ENCODE measurements at regions not wholly inside any gene's neighbourhood (a gene's known extent, or its start where the extent isn't known, plus 50 kb on each side); places are given as distances from the start of the nearest gene placed in this dataset.

GRCh38 chr5:7957329-7957728, 88.4 kb downstream of the MTRR start:
- TF ChIP-seq CTCF (IDR thresholded peaks at IDR 0.05; ENCODE audit: poor library complexity) (no peak), EZH2 (IDR thresholded peaks at IDR 0.05; ENCODE audit: borderline replicate concordance) (no peak)
